HCEC 1CT (cell line): ENCODE measurements at regions not wholly inside any gene's neighbourhood (a gene's known extent, or its start where the extent isn't known, plus 50 kb on each side); places are given as distances from the start of the nearest gene placed in this dataset.
A peak's percentile ranks its signal among the peaks of the same experiment; 100 is the strongest.

Experiments
- DNase-seq: peaks from one replicate; pipeline ENCODE4 v3.0.0-alpha.2; 2017

- no peak for DNase-seq
These were observed 144.1 kb upstream of the SERP2 start for GRCh38 chr13:44229371-44230030.

DNA sequence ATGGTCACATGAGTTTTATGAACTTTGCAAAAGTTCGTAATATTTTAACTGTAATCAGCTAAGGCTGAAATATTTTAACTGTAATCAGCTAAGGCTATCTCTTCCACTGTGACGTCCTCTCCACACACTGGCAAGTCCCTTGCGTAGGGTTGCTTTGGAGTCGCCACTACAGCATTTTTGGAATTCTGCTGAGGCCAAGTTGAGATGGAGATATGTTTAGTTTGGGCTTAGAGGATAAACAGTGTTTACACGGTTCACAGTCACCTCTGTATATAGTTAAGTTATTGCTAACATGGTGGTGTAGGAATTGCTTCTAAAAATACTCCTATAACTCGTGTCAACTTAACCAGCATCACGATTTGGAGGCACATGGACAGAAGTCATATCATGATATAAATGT is 143.6 kb upstream of the SERP2 start:
- DNase-seq = no peak

DNA sequence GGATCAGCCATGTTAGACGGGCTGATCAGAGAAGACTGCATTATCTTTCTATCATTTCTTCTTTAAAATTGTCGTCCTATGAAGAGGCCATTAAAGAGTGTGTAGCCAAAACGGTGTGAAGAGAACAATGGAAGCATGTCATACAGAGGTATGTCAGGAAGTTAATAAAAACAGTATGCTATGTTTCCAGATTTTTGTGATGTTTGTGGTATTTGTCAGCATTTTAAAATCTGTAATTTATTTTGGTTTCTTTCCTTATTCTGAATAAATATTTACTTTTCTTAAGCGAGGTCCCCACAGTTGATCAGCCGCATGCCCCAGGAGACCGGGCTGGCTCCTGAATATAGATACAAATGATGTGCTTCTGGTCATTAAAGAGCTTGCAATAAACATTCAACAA is 142.9 kb upstream of the SERP2 start:
- DNase-seq = no peak

DNA sequence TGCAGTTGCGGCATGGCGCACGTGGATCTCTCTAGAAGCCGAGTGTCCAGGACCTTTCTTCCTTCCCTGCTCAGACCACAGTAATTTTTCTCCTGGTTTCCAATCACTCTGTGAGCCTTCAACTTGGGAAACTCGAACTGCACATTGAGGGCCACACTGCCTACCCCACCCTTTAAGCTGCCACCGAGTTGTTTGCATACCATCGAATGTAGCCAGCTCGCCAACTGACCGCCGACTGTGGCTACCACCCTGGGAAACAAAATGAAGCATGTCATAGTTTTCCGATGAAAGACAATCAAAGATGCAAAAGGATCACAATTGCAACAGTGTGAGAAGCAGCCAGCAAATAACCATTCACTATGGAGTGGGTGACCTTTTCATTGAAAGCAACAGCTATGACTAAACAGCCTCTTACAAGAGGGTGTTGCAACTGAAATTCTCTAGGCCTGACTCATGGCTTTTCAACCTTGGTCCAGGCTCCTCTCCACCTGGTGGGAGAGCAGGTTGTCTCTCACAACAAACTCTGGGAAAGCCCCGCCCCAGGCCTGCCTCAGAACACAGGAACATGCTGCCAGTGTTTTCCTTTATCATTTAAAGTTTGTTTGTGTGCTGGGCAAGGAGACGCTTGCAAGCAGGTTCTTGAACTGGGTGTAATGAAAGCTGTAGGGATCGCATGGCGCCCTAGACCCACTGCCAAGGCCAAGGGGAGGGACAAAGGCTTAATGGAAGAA is 141.7 kb upstream of the SERP2 start:
- DNase-seq = peak; percentile 92

- no peak for DNase-seq
These were observed 140.8 kb upstream of the SERP2 start for GRCh38 chr13:44232774-44233173.

DNA sequence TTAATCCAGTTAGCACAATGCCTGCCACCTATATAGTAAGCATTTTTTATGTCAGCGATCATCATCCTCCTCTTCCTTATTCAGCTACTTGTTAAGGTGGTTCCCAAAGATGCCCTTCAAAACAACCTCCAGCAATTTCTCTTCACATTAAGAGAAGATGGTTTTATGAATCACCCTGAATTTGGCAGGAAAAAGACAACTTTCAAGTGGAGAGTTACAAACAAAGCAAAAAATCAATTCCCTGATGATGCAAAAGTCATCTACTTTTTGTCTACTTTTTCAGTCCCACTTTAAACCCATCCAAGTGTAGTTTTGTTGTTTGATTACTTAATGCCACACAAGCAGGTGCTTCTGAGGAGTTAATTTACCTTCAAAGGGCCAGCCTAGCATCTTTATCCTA is 139.1 kb upstream of the SERP2 start:
- DNase-seq = no peak

GRCh38 chr13:44236370-44236769 is 137.3 kb upstream of the SERP2 start:
- no peak for DNase-seq

DNA sequence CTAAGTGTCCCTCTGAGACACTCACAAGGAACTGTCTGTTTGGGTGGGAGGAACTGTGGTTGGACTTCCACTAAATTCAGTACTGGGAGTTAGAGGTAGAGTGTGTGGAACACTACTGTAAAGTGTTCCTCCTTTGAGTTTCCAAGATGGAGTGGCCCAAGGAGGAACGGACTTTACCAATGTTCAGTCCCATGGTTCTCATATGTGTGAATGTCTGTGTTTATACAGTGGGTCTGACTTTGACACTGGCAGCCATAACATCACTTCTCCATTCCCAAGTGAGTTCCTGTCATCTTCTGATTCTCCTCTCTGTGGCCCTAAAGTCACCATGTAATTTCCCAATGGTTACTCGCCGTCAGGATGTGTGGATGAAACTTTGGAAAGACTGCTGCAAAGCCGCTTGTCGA is 136.8 kb upstream of the SERP2 start:
- DNase-seq = no peak

DNA sequence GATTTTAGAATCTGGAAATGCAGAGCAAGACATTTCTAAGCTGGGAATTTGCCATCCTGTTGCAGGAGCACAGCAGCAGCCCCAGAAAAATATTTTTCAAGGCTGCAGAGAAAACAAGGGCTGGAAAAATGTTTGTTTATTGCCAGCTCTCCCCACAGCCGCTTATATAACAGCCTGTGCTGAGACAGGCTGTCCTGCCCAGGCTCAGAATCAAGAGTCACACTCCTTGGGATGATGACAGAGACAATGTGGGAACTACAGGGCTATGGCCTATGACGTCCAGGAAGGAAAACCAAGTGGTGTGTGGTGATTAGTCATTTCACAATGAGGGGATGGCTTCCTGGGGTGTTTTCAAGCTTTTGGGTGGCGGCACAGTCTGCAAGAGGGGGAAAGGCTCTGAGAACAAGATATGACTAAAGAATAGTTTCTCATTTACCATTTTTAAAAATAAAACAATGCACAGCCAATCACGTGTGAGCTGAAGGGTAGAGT is 136.3 kb upstream of the SERP2 start:
- DNase-seq = peak; percentile 83

DNA sequence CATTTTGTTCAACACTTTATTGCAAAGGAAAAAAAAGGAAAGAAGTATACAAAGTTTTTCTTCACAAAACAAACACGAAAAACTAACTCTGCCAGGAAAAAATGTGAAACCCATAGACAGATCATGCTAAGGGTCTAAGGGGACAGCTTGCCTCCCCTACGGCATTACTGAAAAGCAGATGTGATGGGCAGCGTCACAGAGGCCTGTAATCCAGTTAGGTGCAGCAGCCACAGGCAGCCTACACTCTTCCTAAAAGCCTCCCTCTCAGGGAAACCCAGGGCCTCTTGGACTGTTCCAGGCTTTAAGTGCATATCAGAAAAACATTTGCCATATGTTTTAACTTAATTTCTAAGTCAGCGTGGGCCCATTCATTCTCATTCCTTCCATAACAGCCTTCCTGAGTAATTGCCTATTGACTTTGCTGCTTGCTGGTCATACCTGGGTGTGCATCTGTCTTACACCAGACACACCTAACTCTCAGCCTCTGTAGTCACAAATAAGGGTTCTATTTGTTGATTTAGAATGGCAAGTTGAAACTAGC is 135.7 kb upstream of the SERP2 start:
- no peak for DNase-seq

GRCh38 chr13:44240611-44241145 is 132.9 kb upstream of the SERP2 start:
- no peak for DNase-seq

- no peak for DNase-seq
These were observed 132.0 kb upstream of the SERP2 start for GRCh38 chr13:44241638-44242037.

- DNase-seq = no peak
These were observed 130.9 kb upstream of the SERP2 start for GRCh38 chr13:44242766-44243165.

- DNase-seq = peak; percentile 46
These were observed 130.3 kb upstream of the SERP2 start for GRCh38 chr13:44243198-44243857.

- no peak for DNase-seq
These were observed 129.3 kb upstream of the SERP2 start for GRCh38 chr13:44244288-44244687.

DNA sequence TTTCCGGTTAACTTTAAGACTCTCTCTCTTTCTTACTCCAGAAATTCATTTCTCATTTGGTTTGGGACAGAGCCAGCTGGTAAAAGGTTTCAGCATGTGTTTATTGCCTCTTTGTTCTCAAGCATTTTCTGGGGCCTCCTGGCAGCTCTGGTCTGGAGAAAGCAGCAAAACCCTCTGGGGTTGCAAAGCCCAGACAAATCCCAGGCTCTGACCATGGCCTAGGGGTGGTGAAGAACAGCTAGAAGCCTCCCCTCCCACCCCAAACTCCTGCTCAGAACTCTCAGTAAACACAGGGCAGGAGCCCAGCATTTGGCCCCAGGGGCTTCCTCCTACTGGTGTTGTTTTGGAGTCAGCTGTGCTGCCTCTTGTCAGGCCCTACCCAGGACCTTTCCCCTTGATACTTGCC is 124.2 kb upstream of the SERP2 start:
- DNase-seq = no peak

GRCh38 chr13:44252938-44253337 is 120.7 kb upstream of the SERP2 start:
- DNase-seq = no peak

DNA sequence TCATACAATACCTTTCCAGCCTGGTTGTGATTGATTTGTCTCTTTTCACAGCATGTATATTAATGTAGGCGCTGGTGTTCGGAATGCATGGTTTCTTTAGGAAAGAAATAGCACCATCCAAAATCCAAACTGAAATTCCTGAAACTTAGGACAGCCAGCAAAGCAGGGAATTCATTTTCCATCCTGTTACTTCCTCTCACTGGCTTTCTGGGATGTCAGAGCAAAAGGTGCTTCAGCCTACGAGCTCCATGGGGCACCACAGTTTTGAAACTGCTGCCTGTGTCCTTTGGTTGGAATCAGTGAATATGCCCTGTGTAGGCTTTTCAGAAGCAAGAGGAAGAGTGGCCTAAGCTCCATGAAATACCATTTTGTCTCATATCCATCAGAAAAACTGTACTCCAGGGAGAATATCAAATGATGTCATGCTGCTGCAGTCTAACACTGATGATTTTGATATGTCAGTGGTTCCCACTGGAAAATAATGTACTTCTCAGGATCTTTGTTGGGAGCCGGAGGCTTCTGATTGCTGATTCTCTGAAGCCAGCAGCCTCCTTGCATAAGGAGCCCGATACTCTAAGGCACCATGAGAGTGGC is 117.8 kb upstream of the SERP2 start:
- no peak for DNase-seq

DNA sequence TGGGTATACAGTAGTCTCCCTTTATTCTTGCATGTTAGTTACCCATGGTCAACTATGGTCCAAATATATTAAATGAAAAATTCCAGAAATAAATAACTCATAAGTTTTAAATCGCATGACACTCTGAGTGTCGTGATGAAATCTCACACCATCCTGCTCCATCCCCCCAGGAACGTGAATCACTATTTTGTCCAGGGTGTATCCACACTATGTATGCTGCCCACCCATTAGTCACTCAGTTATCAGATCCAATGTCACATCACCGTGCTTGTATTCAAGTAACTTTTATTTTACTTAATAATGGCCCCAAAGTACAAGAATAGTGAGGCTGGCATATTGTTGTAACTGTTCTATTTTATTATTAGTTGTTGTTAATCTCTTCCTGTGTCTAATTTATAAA is 115.8 kb upstream of the SERP2 start:
- no peak for DNase-seq

GRCh38 chr13:44259045-44260027 is 114.3 kb upstream of the SERP2 start:
- DNase-seq = peak; percentile 19

DNA sequence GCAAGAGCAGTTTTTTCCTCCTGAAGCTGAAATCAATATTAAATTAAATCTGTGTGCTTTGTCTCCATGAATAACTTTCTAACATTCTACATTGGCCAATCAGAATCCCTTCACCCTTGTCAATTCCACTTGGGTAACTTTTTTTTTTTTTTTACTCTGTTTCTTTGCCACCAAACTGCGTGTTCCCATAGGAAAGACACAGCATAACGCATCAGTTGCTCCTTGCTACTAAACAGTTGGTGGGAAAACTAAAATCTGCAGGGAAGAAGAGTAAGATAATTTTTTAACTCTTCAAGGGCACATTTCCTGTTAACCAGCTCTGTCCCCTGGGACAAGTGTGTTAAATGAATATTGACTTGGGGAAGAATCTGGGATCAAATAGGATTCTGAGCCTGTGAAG is 113.3 kb upstream of the SERP2 start:
- no peak for DNase-seq
